ENCODE measurements at regions not wholly inside any gene's neighbourhood (a gene's known extent, or its start where the extent isn't known, plus 50 kb on each side); places are given as distances from the start of the nearest gene placed in this dataset.

DNA sequence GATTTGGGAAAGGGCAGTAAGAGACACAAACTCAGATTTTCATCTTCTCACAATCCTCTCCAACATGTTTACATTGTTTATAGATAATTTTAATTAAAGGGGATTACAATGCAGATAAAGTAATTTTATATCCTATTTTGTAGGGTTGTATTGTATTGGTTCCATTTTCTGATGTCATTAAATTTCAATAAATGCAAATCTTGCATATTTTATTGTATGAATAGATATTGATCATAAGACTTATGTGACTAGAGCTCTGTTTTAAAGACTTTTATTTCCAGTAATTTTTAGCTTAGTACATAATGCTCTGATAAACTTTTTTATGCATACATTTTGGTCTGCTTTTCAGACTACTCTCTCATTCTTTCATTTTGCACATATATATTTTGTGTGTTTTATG lies 819.6 kb downstream of the TSN start:
- no peak for DNase-seq

DNA sequence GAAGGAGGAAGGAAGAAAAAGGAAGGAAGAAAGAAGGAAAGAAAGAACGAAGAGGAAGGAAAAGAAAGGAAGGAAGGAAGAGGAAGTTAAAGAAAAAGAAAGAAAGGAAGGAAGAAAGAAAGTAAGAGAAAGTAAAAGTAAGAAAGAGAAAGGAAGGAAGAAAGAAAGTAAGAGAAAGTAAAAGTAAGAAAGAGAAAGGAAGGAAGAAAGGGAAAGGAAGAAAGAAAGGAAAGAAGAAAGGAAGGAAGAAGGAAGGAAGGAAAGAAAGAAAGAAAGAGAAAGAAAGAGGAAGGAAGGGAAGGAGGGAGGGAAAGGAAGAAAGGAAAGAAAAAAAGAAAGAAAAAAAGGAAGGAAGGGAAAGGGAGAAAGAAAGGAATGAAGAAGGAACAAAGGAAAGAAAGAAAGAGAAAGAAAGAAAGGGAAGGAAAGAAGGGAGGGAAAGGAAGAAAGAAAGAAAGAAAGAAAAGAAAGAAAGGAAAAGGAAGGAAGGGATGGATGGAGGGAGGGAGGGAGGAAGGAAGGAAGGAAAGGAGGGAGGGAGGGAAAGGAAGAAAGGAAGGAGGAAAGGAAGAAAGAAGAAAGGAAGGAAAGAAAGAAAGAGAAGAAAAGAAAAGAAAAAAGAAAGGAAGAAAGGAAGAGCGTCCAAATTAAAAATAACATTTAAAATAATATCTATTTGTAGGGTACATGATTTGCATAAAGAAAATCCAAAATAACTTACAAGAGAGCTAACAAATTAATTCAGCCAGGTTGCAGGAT lies 827.9 kb downstream of the TSN start:
- DNase-seq: no peak

DNA sequence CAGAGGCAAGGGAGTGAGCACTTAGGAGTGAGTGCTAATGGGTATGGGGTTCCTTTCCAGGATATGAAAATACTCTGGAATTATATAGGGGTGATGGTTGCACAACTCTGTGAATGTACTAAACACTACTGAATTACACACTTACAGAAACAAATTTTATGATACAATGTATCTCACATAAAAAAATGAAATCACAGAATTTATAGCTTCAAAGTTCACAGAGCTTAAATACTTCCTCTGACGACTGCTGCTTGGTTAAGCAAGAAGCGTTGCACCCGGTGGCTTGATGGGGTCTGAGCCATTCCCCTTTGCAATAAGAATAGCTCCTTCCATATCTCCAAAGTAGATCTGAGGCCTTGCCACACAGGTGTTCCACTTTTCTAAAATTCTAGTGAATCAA lies 835.1 kb downstream of the TSN start:
- no peak for DNase-seq

DNA sequence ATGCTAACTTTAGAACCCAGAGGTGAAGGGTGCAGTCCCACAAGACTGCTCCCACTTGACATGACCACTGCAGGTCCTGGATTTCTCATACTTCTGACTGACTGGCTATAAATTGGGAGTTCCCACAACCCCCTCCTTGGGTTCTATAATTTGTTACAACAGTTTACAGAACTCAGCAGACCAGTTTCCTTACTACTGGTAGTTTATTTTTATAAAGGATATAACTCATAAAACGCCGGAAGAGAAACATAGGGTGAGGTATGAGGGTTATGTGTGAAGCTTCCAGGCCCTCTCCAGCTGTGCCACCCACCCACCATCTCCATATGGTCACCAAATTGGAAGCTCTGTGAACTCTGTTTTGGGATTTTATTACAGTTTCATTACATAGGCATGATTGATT lies 839.6 kb downstream of the TSN start:
- DNase-seq: no peak

DNA sequence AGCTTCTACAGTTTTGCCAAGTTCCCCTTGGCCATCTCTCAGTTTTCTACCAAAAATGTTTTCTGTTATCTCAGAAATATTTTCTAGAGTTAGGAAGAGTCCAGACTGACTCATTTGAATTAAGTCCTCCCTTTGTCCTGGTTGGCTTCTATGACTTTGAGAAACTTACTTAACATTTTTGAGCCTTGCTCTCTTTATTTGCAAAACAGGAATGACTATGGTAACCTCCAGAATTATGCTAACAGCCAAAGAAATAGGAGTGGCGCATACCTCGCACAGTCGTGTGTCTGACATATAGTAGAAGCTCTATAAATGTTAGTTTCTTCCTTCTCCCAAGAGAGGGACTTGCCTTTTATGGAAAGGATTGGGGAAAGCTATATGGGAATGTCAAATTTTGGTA lies 841.1 kb downstream of the TSN start:
- peak; percentile 7 for DNase-seq

DNA sequence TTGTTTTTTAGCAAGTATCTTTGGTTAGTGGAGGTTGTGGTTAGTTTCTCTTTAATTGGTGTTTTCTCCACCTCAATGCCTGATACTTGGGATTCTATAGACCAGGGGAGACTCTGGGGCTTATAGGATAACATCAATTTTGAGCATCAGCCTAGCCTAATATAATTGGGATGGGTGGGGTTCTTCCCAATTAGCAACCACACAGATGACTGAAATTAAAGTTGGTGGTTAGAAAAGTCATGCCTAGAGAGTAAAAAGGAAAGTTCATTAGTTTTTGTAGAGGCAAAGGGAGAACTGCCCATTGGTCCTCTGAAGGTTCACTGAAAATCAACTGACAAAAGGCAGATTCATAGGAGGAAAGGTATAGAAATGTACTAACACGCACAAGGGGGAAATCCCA lies 843.3 kb downstream of the TSN start:
- no peak for DNase-seq

DNA sequence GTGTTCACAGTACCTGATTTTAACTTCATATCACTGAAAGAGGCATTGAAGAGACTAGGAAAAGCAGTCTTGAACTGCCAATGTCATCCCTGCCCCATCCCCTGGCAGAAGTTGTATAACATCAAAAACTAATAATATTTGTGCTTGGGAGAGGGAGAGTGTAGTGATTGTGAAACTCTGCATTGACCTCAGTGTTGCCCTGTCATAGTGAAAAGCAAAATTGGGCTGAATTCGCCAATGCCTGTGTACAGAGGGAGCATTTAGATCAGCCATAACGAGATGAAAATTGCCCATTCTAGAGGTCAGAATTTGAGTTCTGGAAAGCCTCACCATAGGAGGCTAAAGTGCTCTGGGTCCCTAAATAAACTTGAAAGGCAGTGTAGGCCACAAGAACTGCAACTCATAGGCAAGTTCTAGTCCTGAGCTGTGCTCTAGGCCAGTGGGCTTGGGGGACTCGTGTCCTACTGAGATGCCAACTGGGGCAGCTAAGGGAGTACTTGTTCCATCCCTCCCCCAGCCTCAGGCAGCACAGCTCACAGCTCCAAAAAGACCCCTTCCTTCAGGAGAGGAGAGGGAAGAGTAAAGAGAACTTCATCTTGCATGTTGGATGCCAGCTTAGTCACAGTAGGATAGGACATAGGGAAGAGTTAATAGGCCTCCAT lies 855.6 kb downstream of the TSN start:
- no peak for DNase-seq

DNA sequence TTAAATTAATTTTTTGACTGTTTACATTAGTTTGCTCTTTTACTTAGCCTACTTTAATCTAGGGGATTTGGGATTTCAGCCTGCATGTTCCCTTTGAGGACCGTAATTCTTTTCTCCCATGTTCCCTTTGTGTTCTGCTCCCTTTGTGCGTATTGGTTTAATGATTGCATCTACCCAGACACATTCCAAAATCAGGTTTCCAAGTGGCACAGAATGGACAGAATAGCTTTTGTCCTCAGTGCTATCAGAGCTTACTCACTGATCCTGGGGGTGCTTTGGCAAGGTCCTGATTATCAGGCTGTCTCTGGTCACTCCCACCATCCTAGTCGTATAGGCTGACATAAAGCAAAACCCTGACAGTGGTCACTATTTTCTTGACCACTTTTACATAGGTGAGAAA lies 867.5 kb downstream of the TSN start:
- no peak for DNase-seq

DNA sequence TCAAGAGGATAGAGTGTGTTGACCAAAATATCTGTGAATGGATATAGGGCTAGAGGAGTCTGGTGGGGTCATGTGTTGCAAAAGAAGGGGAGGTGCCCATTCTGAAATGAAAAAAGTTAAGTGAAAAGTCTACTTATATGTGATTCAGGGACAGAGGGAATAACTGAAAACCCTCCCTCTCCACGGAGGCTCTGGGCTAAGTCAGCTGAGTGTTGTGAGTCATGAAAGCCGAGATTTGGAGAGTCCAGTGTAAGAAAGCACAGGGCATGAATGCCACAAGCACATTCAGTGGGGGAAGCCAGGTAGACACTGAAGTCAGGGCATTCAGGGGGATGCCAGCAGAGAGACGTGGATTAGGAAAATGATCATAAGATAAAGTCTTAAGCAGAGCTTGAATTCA lies 871.9 kb downstream of the TSN start:
- peak; percentile 12 for DNase-seq

DNA sequence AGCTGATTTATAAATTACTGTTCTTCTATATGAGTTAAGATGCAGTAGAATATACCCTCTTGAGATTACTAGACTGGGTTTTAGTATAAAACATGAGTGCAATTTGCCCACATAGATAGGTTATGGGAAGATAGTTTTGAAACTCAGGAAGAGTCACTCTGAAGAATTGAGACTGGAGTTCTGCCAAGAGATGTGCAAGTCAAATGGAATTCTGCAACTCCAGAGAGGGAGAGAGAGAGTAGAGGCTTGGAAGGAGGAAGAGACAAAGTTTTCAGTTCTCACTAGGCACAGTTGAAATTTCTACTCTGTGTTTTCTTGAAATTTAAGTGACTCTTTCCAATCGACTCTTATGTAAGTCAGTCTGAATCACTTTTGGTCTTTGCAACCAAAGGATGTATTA lies 878.8 kb downstream of the TSN start:
- peak; percentile 96 for DNase-seq

DNA sequence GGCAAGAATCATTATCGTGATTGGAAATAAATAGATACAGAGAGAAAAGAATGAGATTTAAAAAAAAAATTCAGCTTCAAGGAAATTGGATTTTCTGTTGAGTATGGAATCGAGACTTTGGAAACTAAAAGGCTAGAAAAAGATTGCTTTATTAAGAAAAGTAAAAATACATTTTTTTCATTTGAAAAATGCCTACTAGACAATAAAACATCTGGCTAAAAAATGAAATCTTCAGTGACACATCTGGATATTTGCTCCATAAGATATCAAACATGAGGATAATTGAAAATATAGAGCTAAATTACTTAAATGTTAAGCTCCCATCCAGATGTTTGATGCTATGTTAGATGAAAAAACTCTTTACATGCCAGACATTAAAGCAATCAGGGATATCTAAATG lies 879.5 kb downstream of the TSN start:
- no peak for DNase-seq

DNA sequence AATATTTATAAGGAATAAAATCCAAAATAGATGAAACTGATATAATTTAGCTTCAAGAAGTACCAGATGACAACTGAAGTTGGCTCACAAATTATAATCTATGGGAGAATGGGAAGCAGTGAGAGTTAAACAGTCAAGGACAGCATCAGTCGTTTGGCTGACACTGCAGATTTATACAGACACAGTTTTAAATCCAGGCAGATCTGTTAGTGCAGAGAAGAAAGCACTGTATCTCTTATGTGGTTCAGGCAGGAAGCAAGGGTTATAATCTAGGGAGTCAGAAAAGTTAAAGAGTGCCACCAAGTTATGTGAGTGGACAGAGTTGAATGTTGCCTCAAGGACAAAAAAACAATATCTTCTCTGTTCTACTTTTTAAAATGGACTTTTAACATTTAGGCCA lies 880.2 kb downstream of the TSN start:
- DNase-seq: peak; percentile 17

DNA sequence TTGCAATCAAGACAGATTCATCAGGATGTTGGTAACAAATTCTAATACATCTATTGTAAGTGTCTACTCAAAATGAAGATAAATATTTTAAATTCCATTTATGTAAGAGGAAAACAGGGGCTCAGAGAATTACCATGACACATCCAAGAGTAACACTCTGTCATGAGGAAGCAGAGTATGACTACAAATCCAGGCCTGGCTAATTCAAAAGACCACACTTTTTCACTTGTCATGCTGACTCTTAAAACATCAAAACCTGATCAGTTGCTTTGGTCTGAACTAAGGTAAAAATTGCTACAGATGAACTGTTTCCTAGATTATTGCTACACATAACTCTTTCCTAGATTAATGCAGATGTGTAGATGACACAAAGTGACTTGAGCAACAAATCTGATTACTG lies 880.6 kb downstream of the TSN start:
- peak; percentile 71 for DNase-seq

DNA sequence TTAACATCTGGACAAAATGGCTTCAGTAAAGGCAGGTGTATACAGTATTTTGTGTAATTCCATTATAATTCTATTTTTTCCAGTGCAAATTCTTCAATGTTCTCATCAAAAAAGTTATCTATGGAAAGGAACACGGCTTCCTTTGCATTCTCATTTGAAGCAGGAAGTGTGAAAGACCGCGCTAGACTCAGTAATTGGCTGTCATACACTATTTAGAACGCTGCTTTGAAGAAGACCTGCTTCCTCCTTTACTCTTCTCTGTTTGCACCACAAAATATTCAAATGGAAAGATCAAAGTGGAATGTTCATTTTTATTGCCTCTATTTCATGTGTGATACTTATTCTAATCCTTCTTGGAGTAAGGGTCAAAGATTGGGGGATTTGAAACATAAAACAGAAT lies 883.7 kb downstream of the TSN start:
- no peak for DNase-seq

DNA sequence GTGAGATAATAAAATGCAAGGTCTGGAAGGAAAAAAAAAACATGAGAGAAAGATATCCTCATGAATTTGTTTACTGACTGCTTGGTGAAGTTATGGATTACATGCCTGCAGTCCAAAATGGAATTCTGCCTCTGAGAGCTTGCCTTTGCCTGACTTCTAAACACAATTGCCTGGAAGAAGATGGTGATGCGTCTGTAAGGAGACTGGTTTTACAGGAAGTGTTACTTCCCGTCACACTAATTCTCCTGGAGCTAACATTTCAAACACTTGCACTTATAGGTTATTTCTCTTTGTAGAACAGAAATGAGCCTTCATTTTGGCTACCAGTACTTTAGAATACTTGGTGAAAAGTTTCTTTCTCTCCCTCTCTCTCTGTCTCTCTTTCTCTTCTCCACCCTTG lies 884.3 kb downstream of the TSN start:
- DNase-seq: no peak

DNA sequence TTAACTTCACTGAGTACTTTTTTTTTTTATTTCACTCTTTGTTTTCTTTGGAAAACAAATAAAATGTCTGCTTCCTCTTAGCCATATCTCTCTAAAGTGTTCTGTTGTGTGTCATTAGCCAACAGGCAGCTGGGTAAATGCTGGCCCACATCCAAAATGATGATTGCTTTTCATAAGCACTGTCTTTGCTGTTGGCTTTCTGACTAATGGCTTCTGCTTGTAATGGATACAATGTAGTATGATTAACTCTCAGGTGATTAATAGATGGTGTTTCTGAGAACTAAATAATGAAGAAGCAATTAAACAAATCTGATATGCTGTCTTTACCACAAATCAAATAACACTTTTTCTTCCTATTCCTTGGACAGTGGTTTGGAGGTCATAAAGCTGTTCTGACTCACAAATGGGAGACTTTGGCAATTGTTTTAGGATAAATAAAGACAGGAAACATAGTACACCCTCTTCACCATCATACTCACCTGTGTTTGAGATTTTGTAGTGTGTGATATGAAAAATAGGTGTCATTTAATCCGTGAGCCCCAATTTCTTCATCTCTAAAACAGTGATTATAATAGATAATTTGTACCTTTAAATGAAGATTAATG lies 888.4 kb downstream of the TSN start:
- peak; percentile 87 for DNase-seq

DNA sequence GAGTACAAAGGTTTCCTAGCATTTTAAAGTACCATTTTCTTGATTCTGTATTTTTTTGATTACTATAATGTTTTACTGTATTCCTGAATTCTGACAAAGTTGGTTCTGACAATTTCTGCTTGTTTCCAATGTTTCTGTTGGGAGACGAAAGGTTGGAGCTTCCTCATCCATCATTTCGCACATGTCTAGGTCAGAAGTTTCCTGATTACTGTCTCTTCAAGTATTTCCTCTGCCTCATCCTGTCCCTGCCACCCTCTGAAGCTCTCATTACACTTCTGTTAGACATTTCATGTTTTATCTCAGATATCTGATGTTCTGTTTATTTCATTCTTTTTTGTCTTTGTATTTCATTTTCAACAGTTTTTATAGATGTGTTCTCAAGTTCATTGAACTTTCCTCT lies 895.8 kb downstream of the TSN start:
- DNase-seq: peak; percentile 23

DNA sequence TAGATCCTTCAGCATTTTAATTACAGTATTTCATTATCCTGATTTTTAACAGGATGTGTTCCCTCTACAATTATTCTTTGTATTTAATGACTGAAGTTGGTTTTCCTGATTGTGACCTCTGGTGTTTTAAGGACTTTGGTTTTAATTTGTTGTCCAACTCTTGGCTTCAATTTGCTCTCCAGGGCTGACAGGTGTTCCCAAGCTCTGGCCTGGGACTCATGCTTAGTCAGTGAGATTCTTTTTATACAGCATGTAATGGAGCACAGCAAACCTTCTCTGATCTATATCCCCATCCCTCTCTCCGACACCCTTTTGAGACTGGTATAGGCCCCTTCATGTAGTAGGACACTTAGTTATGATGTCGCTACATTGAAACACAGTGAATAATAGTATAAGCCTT lies 896.3 kb downstream of the TSN start:
- no peak for DNase-seq

DNA sequence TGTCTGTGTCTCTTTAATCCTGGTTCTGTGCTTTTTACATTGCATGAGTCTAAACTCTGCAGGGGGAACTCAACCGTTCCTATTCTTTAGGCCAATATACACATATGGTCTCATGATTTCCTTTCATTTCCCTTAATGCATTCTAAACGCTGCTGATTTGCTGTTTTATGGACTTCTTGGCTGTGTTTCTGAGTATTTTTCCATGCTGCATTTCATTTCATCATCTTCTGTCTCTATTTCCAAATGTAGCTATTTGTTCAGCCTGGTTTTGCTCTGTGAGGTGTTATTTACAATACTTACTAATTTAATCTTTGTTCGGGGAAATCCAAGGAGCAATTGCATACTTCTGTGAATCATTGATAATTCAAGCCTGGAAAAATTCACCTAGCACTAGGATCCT lies 897.2 kb downstream of the TSN start:
- peak; percentile 2 for DNase-seq

DNA sequence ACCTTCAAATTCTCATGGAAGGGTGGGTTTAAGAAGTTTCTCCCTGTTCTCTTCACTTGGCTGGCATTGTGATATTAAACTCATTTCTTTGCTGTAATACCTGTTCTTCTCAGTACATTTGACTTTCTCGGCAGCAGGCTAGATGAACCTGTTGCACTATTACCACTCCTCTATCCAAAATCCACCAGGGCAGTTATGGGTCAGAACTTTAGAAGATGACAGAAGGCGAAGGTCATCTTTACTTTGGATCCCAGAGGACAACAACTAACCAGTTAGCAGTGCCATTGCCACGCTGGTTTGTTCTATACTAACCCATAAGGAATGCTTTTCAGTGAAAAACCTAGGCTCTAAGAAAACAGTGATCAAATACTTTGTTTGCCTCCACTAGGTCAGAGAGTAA lies 901.0 kb downstream of the TSN start:
- DNase-seq: no peak

DNA sequence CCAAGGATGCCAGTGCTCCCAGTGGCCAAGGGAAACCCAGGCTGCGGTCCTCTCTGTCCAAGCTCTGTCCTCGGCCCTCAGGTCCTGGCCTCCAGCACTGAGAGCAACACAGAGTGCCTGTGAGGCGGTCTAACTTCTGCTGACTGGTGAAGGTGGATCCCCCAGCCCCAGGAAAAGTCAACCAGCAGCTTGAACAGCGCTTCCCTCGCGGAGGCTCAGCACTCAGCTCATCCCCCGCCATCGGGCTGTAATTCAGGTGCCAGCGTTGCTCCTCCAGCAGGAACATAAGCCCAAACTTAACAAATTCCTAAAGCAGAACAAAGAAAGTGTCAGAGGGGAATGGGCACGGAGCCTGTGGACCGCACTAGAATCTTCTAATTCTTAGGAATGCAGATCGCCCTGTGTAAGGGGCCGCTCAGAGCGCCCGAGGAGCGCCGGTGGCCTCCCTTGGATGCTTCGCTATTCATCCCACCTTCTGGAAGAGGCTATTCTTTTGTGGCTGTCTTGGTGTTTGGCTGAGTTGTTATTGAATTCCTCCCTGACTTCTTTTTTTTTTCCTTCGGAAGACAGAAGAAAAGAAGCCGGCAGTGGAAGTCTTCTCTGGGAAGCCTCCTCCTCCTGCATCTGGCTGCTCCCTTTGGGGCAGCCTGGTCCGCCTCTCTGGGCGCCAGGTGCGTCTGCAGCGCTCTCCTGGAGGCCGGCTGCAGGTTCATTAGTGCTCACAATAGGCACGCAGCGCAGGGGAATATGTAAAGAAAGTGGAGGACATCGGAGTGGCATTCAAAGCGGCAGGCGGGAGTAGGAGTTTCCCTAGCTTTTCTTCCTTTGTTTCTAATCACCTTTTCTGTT lies 905.6 kb downstream of the TSN start:
- DNase-seq: no peak

DNA sequence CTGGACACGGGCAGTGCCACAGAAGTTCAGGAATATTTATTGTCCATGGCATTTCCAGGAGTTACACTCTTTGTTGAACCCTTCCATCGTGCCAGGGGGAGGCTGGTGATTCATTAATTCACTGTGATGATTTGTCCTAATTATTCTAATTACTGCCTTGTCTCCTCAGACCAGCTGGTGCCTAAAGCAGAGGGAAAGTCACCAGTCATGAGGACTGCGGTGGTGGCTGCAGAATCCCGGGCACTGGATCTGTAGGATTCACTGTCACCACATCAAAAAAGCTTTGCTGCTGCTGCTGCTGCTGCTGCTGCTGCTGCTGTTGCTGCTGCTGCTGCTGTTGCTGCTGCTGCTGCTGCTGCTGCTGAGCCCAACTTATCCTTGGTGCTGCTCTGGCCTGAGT lies 908.2 kb downstream of the TSN start:
- no peak for DNase-seq

DNA sequence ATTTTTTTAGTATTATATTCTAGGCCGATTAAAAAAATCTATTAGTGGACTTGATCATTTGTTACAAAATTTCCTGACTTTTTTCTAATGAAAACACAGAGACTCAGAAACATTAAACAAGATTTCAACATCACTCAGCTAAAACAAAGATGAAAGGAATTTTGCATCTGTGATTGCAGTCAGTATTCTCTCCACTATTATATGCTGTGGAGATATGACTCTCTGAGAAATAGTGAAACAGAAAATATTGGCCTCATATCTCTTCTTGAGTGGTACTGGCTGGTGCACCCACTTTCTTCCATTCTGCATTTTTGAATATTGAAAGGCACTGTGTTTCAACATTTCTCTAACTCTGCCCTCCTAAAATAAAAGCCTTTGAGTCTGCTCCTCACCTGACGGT lies 914.2 kb downstream of the TSN start:
- no peak for DNase-seq

DNA sequence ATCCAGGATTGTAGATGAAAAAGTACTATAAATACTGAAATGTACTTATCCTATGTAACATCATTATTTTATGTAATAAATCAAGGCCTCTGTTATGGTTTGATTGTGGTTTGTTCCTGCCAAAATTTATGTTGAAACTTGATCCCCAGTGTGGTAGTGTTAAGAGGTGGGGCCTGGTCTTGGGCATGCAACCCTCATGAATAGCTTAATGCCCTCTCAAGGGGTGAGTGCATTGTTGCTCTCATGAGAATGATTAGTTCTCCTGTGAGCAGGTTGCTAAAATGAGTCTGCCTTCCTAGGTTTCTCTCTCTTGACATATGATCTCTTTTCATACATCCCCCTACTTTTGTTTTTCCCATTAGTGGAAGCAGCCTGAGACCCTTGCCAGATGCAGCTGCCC lies 915.4 kb downstream of the TSN start:
- DNase-seq: no peak

Measured in fibroblast of skin of right biceps (primary cell).